Gastroesophageal sphincter (tissue), 3 donors: ENCODE measurements at regions not wholly inside any gene's neighbourhood (a gene's known extent, or its start where the extent isn't known, plus 50 kb on each side); places are given as distances from the start of the nearest gene placed in this dataset.
A peak's percentile ranks its signal among the peaks of the same experiment; 100 is the strongest.

ENCODE experiments used
- EP300 ChIP-seq: sonication (generic); formaldehyde crosslinking; IDR thresholded peaks from one replicate; pipeline ENCODE4 v1.6.1; 2017; ENCODE audit warnings: antibody characterized with exemption, mild to moderate bottlenecking
- POLR2A ChIP-seq, 2 donors: fragments of 450-650 bp; IDR thresholded peaks; one replicate each; pipeline ENCODE4 v1.6.1; 2017; ENCODE audit warnings: antibody characterized with exemption in 2 of 2, mild to moderate bottlenecking in 2 of 2, moderate library complexity in 1 of 2
- POLR2AphosphoS5 ChIP-seq: sonication (generic); formaldehyde crosslinking; IDR thresholded peaks from one replicate; pipeline ENCODE4 v1.6.1; 2017; ENCODE audit warnings: antibody characterized with exemption
- TF ChIP-seq, protein P1 (sequence below), 4 experiments: fragments of 200-600 bp in 2 of 4; fragments of 450-650 bp in 2 of 4; sonication (generic) in 1 of 4; IDR thresholded peaks; one replicate each; pipeline ENCODE4 v1.5.1; 2017 to 2019; ENCODE audit warnings: antibody characterized with exemption in 4 of 4, mild to moderate bottlenecking in 2 of 4, moderate library complexity in 2 of 4

- TF ChIP-seq, protein P1, sequence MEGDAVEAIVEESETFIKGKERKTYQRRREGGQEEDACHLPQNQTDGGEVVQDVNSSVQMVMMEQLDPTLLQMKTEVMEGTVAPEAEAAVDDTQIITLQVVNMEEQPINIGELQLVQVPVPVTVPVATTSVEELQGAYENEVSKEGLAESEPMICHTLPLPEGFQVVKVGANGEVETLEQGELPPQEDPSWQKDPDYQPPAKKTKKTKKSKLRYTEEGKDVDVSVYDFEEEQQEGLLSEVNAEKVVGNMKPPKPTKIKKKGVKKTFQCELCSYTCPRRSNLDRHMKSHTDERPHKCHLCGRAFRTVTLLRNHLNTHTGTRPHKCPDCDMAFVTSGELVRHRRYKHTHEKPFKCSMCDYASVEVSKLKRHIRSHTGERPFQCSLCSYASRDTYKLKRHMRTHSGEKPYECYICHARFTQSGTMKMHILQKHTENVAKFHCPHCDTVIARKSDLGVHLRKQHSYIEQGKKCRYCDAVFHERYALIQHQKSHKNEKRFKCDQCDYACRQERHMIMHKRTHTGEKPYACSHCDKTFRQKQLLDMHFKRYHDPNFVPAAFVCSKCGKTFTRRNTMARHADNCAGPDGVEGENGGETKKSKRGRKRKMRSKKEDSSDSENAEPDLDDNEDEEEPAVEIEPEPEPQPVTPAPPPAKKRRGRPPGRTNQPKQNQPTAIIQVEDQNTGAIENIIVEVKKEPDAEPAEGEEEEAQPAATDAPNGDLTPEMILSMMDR (IDR thresholded peaks at IDR 0.05) = no peak
- no peak for TF ChIP-seq EP300
- peak; percentile 28 for TF ChIP-seq POLR2AphosphoS5
- no peak for TF ChIP-seq POLR2A (IDR thresholded peaks at IDR 0.05)
These were observed 93.0 kb upstream of the LPP start for GRCh38 chr3:188060840-188061544.
